Spleen (tissue), 11 donors: ENCODE measurements at regions not wholly inside any gene's neighbourhood (a gene's known extent, or its start where the extent isn't known, plus 50 kb on each side); places are given as distances from the start of the nearest gene placed in this dataset.

Experiments used
- DNase-seq: peaks from one replicate; pipeline ENCODE4 v3.0.0-alpha.2; 2020
- H3K27ac ChIP-seq, 8 donors: fragments of 200-600 bp; sonication (generic) in 7 of 8; 1 replicate in 4 of 8; 2 replicates in 4 of 8; pipeline versions ENCODE4 v1.5.0 to v1.8.0; 2016 to 2021; ENCODE audit warnings: inconsistent platforms in 4 of 8, mild to moderate bottlenecking in 4 of 8, moderate library complexity in 1 of 8
- H3K27me3 ChIP-seq, 7 donors: fragments of 200-600 bp; sonication (generic) in 6 of 7; replicated peaks in 1 of 7; 1 replicate in 4 of 7; 2 replicates in 3 of 7; pipeline versions ENCODE4 v1.5.0 to v1.8.0; 2016 to 2021; ENCODE audit warnings: inconsistent platforms in 3 of 7, mild to moderate bottlenecking in 1 of 7
- H3K36me3 ChIP-seq, 6 donors: fragments of 200-600 bp; sonication (generic) in 5 of 6; 1 replicate in 4 of 6; 2 replicates in 2 of 6; pipeline versions ENCODE4 v1.5.0 to v1.8.0; 2016 to 2021; ENCODE audit warnings: inconsistent platforms in 2 of 6
- H3K4me1 ChIP-seq, 6 donors: fragments of 200-600 bp; sonication (generic) in 5 of 6; 1 replicate in 3 of 6; 2 replicates in 3 of 6; pipeline versions ENCODE4 v1.5.0 to v1.8.0; 2016 to 2021; ENCODE audit warnings: inconsistent platforms in 3 of 6
- H3K4me3 ChIP-seq, 8 donors: fragments of 200-600 bp; sonication (generic) in 7 of 8; 1 replicate in 4 of 8; 2 replicates in 4 of 8; pipeline versions ENCODE4 v1.5.0 to v1.8.0; 2016 to 2021; ENCODE audit warnings: inconsistent platforms in 4 of 8, mild to moderate bottlenecking in 4 of 8, moderate library complexity in 2 of 8
- H3K9me3 ChIP-seq, 8 donors: fragments of 200-600 bp; sonication (generic) in 7 of 8; 1 replicate in 4 of 8; 2 replicates in 4 of 8; pipeline versions ENCODE4 v1.5.0 to v1.8.0; 2016 to 2021; ENCODE audit warnings: inconsistent platforms in 4 of 8
- CTCF ChIP-seq, 11 experiments: fragments of 200-600 bp in 7 of 11; fragments of 450-650 bp in 4 of 11; sonication (generic) in 4 of 11; IDR thresholded peaks in 8 of 11; conservative IDR thresholded peaks in 3 of 11; 1 replicate in 7 of 11; 2 replicates in 4 of 11; pipeline versions ENCODE4 v1.4.0 to v1.8.0; 2016 to 2021; ENCODE audit warnings: antibody characterized with exemption in 11 of 11, inconsistent platforms in 4 of 11, mild to moderate bottlenecking in 1 of 11
- POLR2A ChIP-seq, 3 donors: fragments of 450-650 bp; IDR thresholded peaks; one replicate each; pipeline ENCODE4 v1.5.1; 2017; ENCODE audit warnings: antibody characterized with exemption in 3 of 3, mild to moderate bottlenecking in 1 of 3
- POLR2AphosphoS5 ChIP-seq, 3 donors: sonication (generic); formaldehyde crosslinking; IDR thresholded peaks; one replicate each; pipeline ENCODE4 v1.5.1; 2017; ENCODE audit warnings: antibody characterized with exemption in 3 of 3
- WGBS, 5 donors: extraction: QIAGEN DNeasy Blood & Tissue Kit in 3 of 5; methylation state at CpG; one replicate each; pipeline versions ENCODE4 v1.1.5 to v1.1.7; 2013 to 2018; 5-methylcytosine and 5-hydroxymethylcytosine counted together
- intact Hi-C: fragments of 100-400 bp; cut with DNase I; formaldehyde crosslinking; loops from one replicate; pipeline ENCODE4 v1.15.0; 2023; ENCODE audit warnings: low total_unique reads
- donor health status: healthy with polysubstance abuse.
- donor health status: DM: no; HTN: no; CAD: no; lungs with moderate emphysema.
- donor health status: DM: no; HTN: no; CAD: no.
- donor health status: Bipolar disorder and iron deficiency.
- donor health status: healthy.
- donor health status: DM: no; HTN: no; CAD: no.
- donor health status: DM: yes; HTN: yes; CAD: no.

- WGBS, 5 donors, result 89 to 93% (median 92%) methylated on average over 1 of the region's 1 CpG
- Histone ChIP-seq H3K36me3 (no peaks in the 10 kb centered on the region), H3K27me3 (no peaks in the 10 kb centered on the region), H3K4me1 (no peaks in the 10 kb centered on the region), H3K27ac (no peak overlapping the region), H3K4me3 (no peak overlapping the region), H3K9me3 (peaks cover 0 to 18% (median 16%) of the 10 kb centered on the region in 8 donors)
- no peak for DNase-seq
- intact Hi-C loops, result no loop called here
- no peak for TF ChIP-seq CTCF (IDR thresholded peaks at IDR 0.05 in 8 of 11, conservative IDR thresholded peaks at IDR 0.05 in 3 of 11)
- TF ChIP-seq POLR2AphosphoS5 (IDR thresholded peaks at IDR 0.05), result no peak
- TF ChIP-seq POLR2A (IDR thresholded peaks at IDR 0.05), result no peak
Observed at GRCh38 chr4:26004290-26004689, 90.3 kb downstream of the SMIM20 start.

- H3K27me3 ChIP-seq, result no peaks in the 10 kb centered on the region
- TF ChIP-seq POLR2A (IDR thresholded peaks at IDR 0.05), result no peak
- no peak for TF ChIP-seq CTCF (IDR thresholded peaks at IDR 0.05 in 8 of 11, conservative IDR thresholded peaks at IDR 0.05 in 3 of 11)
- TF ChIP-seq POLR2AphosphoS5 (IDR thresholded peaks at IDR 0.05), result no peak
- no peak for DNase-seq
- peaks cover 0 to 32% (median 23%) of the 10 kb centered on the region in 8 donors for H3K9me3 ChIP-seq
- intact Hi-C loops, result no loop called here
- no peak overlapping the region for H3K4me3 ChIP-seq
- H3K36me3 ChIP-seq, result no peaks in the 10 kb centered on the region
- no peaks in the 10 kb centered on the region for H3K4me1 ChIP-seq
- WGBS, 5 donors, result 64 to 83% (median 70%) methylated on average over 4 of the region's 4 CpGs
- no peak overlapping the region for H3K27ac ChIP-seq
Observed at GRCh38 chr4:26005764-26006163, 91.7 kb downstream of the SMIM20 start.

- H3K27ac ChIP-seq, result no peak overlapping the region
- no peaks in the 10 kb centered on the region for H3K4me1 ChIP-seq
- no peak overlapping the region for H3K4me3 ChIP-seq
- H3K9me3 ChIP-seq, result peaks cover 0 to 32% (median 23%) of the 10 kb centered on the region in 8 donors
- TF ChIP-seq POLR2AphosphoS5 (IDR thresholded peaks at IDR 0.05), result no peak
- no peak for TF ChIP-seq CTCF (IDR thresholded peaks at IDR 0.05 in 8 of 11, conservative IDR thresholded peaks at IDR 0.05 in 3 of 11)
- no peak for TF ChIP-seq POLR2A (IDR thresholded peaks at IDR 0.05)
- DNase-seq, result no peak
- WGBS, 5 donors, result 0% methylated on average over 1 of the region's 1 CpG
- no peaks in the 10 kb centered on the region for H3K36me3 ChIP-seq
- intact Hi-C loops, result no loop called here
- peaks cover 0 to 4% (median 0%) of the 10 kb centered on the region in 7 donors for H3K27me3 ChIP-seq
Observed at GRCh38 chr4:26008737-26009136, 94.7 kb downstream of the SMIM20 start.

GRCh38 chr4:26009502-26009901 lies 95.5 kb downstream of the SMIM20 start:
- TF ChIP-seq POLR2A (IDR thresholded peaks at IDR 0.05) (no peak), POLR2AphosphoS5 (IDR thresholded peaks at IDR 0.05) (no peak), CTCF (IDR thresholded peaks at IDR 0.05 in 8 of 11, conservative IDR thresholded peaks at IDR 0.05 in 3 of 11) (no peak)
- intact Hi-C loops, result no loop called here

More at GRCh38 chr4:26009502-26009901, 95.5 kb downstream of the SMIM20 start:
- 66 to 75% (median 71%) methylated on average over 3 of the region's 3 CpGs for WGBS, 5 donors
- no peak for DNase-seq
- peaks cover 0 to 32% (median 23%) of the 10 kb centered on the region in 8 donors for H3K9me3 ChIP-seq
- H3K36me3 ChIP-seq, result no peaks in the 10 kb centered on the region
- H3K4me1 ChIP-seq, result no peaks in the 10 kb centered on the region
- H3K4me3 ChIP-seq, result no peak overlapping the region
- no peak overlapping the region for H3K27ac ChIP-seq
- peaks cover 0 to 4% (median 0%) of the 10 kb centered on the region in 7 donors for H3K27me3 ChIP-seq
